Neural cell (in vitro differentiated cells): ENCODE measurements at regions not wholly inside any gene's neighbourhood (a gene's known extent, or its start where the extent isn't known, plus 50 kb on each side); places are given as distances from the start of the nearest gene placed in this dataset.

Source experiments
- H2AFZ ChIP-seq: fragments of 200-600, 300-800 bp; sonication (generic), shearing (Covaris generic); 2 replicates; pipeline ENCODE4 v1.6.0; 2014; ENCODE audit warnings: low read depth, mild to moderate bottlenecking, antibody characterized with exemption, low read length, moderate library complexity
- H3F3A ChIP-seq: fragments of 200-600 bp; shearing (Covaris generic); 2 replicates; pipeline ENCODE4 v1.6.1; 2016; ENCODE audit warnings: mild to moderate bottlenecking, moderate library complexity, mixed read lengths, antibody characterized with exemption, low read length; ENCODE audit not compliant: insufficient read depth, poor library complexity, severe bottlenecking
- H3K27ac ChIP-seq: fragments of 200-600, 300-800 bp; sonication (generic), shearing (Covaris generic); 2 replicates; pipeline ENCODE4 v1.5.1; 2014; ENCODE audit warnings: mild to moderate bottlenecking, low read length, moderate library complexity
- H3K27me3 ChIP-seq: fragments of 300-800, 200-600 bp; sonication (generic), shearing (Covaris generic); 2 replicates; pipeline ENCODE4 v1.6.0; 2014; ENCODE audit warnings: mild to moderate bottlenecking, low read depth, low read length, moderate library complexity; ENCODE audit not compliant: insufficient read depth
- H3K36me3 ChIP-seq: fragments of 300-800, 200-600 bp; sonication (generic), shearing (Covaris generic); 2 replicates; pipeline ENCODE4 v1.5.1; 2014; ENCODE audit warnings: mild to moderate bottlenecking, antibody characterized with exemption, low read length, moderate library complexity; ENCODE audit not compliant: insufficient read depth
- H3K4me2 ChIP-seq: fragments of 300-800, 200-600 bp; sonication (generic), shearing (Covaris generic); 2 replicates; pipeline ENCODE4 v1.6.0; 2014; ENCODE audit warnings: mild to moderate bottlenecking, low read length
- H3K4me3 ChIP-seq: fragments of 300-800, 200-600 bp; sonication (generic), shearing (Covaris generic); 2 replicates; pipeline ENCODE4 v1.5.1; 2014; ENCODE audit warnings: mild to moderate bottlenecking, low read length, moderate library complexity
- H3K79me2 ChIP-seq: fragments of 200-600 bp; shearing (Covaris generic); replicated peaks from 2 replicates; pipeline ENCODE4 v1.6.0; 2014; ENCODE audit warnings: mild to moderate bottlenecking, low read length, moderate library complexity; ENCODE audit not compliant: insufficient read depth
- H3K9ac ChIP-seq: fragments of 300-800, 200-600 bp; sonication (generic), shearing (Covaris generic); 2 replicates; pipeline ENCODE4 v1.6.1; 2016; ENCODE audit warnings: mild to moderate bottlenecking, low read length, mixed read lengths
- H3K9me2 ChIP-seq: fragments of 200-600 bp; shearing (Covaris generic); 2 replicates; pipeline ENCODE4 v1.6.1; 2016; ENCODE audit warnings: mild to moderate bottlenecking, low read length, mixed read lengths; ENCODE audit not compliant: insufficient read depth
- H3K9me3 ChIP-seq: fragments of 200-600, 300-800 bp; sonication (generic), shearing (Covaris generic); 2 replicates; pipeline ENCODE4 v1.6.1; 2016; ENCODE audit warnings: mild to moderate bottlenecking, mixed run types, low read length, moderate library complexity, mixed read lengths
- H4K20me1 ChIP-seq: fragments of 200-600 bp; shearing (Covaris generic); 2 replicates; pipeline ENCODE4 v1.6.1; 2016; ENCODE audit warnings: mild to moderate bottlenecking, mixed run types; ENCODE audit not compliant: insufficient read depth
- CTCF ChIP-seq: fragments of 450-650 bp; IDR thresholded peaks from 2 replicates; pipeline ENCODE4 v1.5.1; 2014; ENCODE audit warnings: antibody characterized with exemption, mild to moderate bottlenecking, moderate library complexity; ENCODE audit not compliant: poor library complexity, severe bottlenecking
- EP300 ChIP-seq: fragments of 450-650 bp; conservative IDR thresholded peaks from 2 replicates; pipeline ENCODE4 v1.6.1; 2014; ENCODE audit warnings: antibody characterized with exemption, mild to moderate bottlenecking, moderate library complexity; ENCODE audit not compliant: poor library complexity, severe bottlenecking
- EZH2 ChIP-seq: fragments of 200-600, 300-800 bp; shearing (Covaris generic), sonication (generic); IDR thresholded peaks from 2 replicates; pipeline ENCODE4 v1.6.1; 2014; ENCODE audit warnings: antibody characterized with exemption, low read length, borderline replicate concordance, mild to moderate bottlenecking; ENCODE audit not compliant: insufficient read depth, poor library complexity, severe bottlenecking
- MXI1 ChIP-seq: fragments of 450-650 bp; conservative IDR thresholded peaks from 2 replicates; pipeline ENCODE4 v1.6.1; 2014; ENCODE audit warnings: antibody characterized with exemption, mild to moderate bottlenecking; ENCODE audit not compliant: poor library complexity, severe bottlenecking
- POLR2AphosphoS5 ChIP-seq: IDR thresholded peaks from 2 replicates; pipeline ENCODE4 v1.6.1; 2012
- RAD21 ChIP-seq: fragments of 450-650 bp; conservative IDR thresholded peaks from 2 replicates; pipeline ENCODE4 v1.6.1; 2014; ENCODE audit warnings: antibody characterized with exemption, mild to moderate bottlenecking, moderate library complexity
- REST ChIP-seq: IDR thresholded peaks from 2 replicates; pipeline ENCODE4 v1.6.1; 2012; ENCODE audit warnings: borderline replicate concordance
- SMC3 ChIP-seq: fragments of 450-650 bp; conservative IDR thresholded peaks from 2 replicates; pipeline ENCODE4 v1.6.1; 2014; ENCODE audit warnings: antibody characterized with exemption, mild to moderate bottlenecking, moderate library complexity; ENCODE audit not compliant: poor library complexity
- TAF1 ChIP-seq: IDR thresholded peaks from 2 replicates; pipeline ENCODE4 v1.6.1; 2012; ENCODE audit warnings: low read depth

DNA sequence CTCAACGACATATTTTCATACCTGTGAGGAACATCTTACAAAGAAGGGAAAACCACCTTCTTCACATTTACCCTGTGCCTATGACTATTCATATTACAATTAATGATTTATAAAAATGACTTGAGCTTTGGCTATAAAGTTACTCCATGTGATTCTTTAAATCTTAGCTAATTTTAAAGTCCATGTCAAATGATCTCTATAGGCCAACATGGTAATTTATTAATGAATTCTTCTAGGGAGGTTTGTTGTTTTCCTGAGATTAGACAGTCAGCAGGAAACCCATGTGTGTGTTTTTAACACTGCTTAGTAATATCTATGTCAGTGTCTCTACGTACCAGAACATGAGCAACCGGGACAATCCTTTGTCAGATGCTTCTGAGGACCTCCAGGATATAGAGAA, 307.3 kb downstream of the IPMK start:
- H3K9ac ChIP-seq = no peak overlapping the region
- H3K4me3 ChIP-seq = no peak overlapping the region
- H4K20me1 ChIP-seq = no peaks in the 10 kb centered on the region
- no peaks in the 10 kb centered on the region for H3F3A ChIP-seq
- no peak overlapping the region for H3K27ac ChIP-seq
- no peaks in the 10 kb centered on the region for H3K9me2 ChIP-seq
- H3K4me2 ChIP-seq = no peak overlapping the region
- H3K9me3 ChIP-seq = no peaks in the 10 kb centered on the region
- no peak for TF ChIP-seq EP300
- no peak for TF ChIP-seq RAD21
- TF ChIP-seq CTCF = no peak
- no peak for TF ChIP-seq TAF1
- no peak for TF ChIP-seq MXI1
- H3K36me3 ChIP-seq = no peaks in the 10 kb centered on the region
- H2AFZ ChIP-seq = no peak overlapping the region
- no peaks in the 10 kb centered on the region for H3K27me3 ChIP-seq
- no peaks in the 10 kb centered on the region for H3K79me2 ChIP-seq

DNA sequence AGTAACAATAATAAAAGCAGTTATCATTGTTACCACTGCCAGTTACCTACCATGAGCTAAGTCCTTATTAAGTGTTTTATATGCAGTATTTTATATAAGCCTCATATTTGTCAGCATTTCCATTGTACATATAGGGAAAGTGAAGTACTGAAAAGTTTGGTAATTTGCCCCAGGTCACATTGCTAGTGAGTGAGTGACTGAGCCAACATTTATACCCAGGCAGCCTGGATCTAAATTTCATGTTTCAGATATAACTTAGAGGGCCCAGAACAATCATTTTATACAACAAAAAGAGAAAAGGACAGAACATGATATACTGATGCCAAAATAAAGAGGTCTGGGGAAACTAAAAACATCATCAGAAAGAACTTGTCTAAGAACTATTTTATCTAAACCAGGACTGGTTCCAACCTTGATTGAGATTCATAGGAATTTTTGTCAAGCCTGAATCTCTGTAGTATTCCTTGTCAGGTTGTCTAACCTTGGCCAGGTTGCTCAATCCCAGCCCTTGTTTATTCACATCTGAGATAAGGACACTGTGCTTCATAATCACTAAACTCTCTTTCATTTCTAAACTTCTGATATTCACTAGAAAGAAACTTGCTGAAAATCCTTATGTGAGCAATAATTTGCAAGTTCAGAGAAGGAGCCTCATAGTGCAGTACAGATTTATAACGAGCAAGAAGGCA, 308.2 kb downstream of the IPMK start:
- no peaks in the 10 kb centered on the region for H3K36me3 ChIP-seq
- H3K79me2 ChIP-seq = no peaks in the 10 kb centered on the region
- H2AFZ ChIP-seq = no peak overlapping the region
- H4K20me1 ChIP-seq = no peaks in the 10 kb centered on the region
- no peak for TF ChIP-seq EP300
- TF ChIP-seq TAF1 = no peak
- no peak for TF ChIP-seq RAD21
- no peak for TF ChIP-seq EZH2
- no peak for TF ChIP-seq SMC3
- no peak for TF ChIP-seq REST
- no peak for TF ChIP-seq MXI1
- no peak for TF ChIP-seq POLR2AphosphoS5
- TF ChIP-seq CTCF = no peak
- H3K4me2 ChIP-seq = no peak overlapping the region
- H3F3A ChIP-seq = no peaks in the 10 kb centered on the region
- H3K9me2 ChIP-seq = no peaks in the 10 kb centered on the region
- no peak overlapping the region for H3K4me3 ChIP-seq
- no peaks in the 10 kb centered on the region for H3K9me3 ChIP-seq
- H3K27ac ChIP-seq = no peak overlapping the region
- no peaks in the 10 kb centered on the region for H3K27me3 ChIP-seq
- no peak overlapping the region for H3K9ac ChIP-seq
